ENCODE measurements at regions not wholly inside any gene's neighbourhood (a gene's known extent, or its start where the extent isn't known, plus 50 kb on each side); places are given as distances from the start of the nearest gene placed in this dataset.
"Not testable (repeated sequence)": the region's sequence is repeated elsewhere in the genome, so short reads cannot be mapped to it uniquely, and the experiment has no call there.

- DNase-seq: no peak
These were observed 129.4 kb downstream of the C12orf75 start for GRCh38 chr12:105459760-105460330.

DNA sequence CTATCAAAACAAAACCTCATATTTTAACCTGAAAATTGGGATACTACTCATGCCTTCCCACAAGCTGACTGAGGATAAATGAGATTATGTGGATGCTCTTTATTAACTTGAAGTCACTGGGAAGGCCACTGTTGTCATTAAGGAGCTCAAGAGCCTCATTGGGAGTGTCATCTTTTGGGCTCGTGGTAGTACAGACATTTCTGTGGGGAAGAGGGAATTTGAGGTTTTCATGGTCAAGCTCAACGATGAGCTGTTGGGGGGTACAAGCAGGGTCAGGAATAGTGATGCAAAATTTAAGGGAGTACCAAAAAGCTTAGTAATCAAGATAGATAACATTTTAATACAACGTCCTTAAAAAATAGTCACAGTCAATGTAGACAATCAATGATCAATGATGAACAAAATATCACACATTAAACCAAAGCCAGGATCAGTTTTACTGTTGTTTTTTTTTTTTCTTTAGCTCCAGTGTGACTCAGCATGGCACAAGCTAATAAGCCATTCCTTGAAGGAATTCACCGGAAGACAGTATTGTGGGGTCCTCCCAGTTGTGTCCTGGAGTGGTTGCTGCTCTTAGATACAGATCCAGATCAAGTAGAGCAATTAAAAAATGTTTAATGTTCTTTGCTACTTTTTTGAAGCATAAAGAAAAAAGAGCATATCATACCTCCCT lies 130.9 kb downstream of the C12orf75 start:
- no peak for DNase-seq

- DNase-seq: no peak
These were observed 131.7 kb downstream of the C12orf75 start for GRCh38 chr12:105461944-105462762.

GRCh38 chr12:105462831-105463230 lies 132.3 kb downstream of the C12orf75 start:
- no peak for DNase-seq

GRCh38 chr12:105464406-105464805 lies 133.9 kb downstream of the C12orf75 start:
- no peak for DNase-seq

GRCh38 chr12:105466231-105466900 lies 135.9 kb downstream of the C12orf75 start:
- no peak for DNase-seq

DNA sequence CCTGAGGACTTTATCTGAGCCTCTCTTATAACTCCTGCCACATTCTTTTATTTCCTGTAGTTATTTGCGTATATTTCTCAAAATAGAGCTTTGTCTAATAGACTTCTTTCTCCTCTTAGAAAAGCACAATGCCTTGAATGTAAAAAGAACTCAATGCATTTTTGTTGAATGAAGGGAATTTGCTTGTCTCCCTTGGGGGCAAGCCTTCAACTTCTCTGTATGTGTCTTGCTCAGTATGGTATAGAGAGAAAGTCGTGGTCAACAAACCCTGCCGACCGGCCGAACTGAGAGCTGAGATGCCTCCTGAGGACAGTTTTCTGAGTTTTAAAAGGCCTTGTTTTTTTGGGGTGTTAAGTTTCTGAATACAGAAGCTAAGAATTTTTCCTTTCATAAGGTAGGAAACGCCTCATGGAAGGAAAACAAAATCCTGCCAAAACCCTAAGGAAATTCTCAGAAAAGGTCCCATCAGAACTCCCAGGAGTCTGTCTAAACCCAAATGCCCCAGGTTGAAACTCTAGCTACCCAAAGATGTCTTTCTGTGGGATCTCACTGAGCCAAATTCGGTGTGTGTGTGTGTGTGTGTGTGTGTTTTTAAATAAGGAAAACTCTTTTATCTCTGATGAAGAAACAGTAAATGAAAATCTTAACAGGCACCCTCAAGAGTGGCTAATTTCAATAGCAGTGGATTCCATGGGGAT lies 136.6 kb downstream of the C12orf75 start:
- DNase-seq: no peak

DNA sequence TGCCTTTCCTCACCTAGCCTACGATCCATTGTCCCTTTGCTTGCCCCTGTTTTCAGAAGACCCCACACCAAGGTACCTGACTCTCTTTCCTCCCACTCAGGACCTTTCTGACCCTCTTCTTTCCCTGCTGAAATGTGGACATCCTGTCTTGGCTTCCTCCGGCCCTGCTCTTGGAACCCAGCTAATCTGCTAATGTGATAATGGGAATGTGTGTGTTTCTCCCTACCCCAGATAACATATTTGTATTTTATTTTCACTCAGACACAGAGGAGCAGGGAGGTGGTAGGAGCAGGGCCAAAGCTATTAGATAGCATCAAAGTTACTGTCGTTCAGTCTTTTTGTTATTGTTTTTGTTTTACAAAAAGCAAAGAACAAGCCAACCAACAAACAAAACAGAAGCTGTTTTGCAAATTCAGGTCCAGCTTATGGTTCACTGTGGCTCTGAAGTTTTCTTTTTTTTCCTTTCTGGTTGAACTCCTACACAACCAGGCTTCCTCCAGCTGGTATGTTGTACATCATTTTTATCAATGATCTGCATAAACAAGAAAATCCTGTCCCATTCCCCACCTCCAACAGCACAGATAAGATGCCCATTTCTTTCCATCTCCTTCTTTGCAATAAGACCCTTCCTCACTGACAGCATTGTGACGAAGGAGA lies 137.3 kb downstream of the C12orf75 start:
- DNase-seq: no peak

DNA sequence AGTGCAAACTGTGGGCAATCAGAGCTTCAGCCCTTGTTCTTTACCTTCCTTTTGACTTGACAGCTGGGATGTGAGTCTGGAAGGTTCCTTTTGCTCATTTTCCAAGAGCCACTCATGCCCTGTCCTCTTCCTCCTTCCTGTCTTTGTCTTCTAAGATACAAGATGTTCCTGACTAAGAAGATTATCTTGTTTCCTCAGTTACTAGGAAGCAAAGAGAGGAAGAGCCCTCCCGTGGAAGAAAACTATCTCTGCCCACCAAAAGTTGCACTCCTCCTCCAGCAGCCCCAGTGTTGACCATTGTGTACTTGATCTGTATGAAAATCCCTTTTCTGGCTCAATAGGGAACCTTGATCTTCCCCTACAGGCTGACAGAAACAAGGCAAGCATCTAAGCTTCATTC lies 138.0 kb downstream of the C12orf75 start:
- no peak for DNase-seq

- no peak for DNase-seq
These were observed 138.7 kb downstream of the C12orf75 start for GRCh38 chr12:105469211-105469610.

GRCh38 chr12:105469701-105470100 lies 139.2 kb downstream of the C12orf75 start:
- no peak for DNase-seq

- DNase-seq: no peak
These were observed 139.6 kb downstream of the C12orf75 start for GRCh38 chr12:105470102-105470501.

- DNase-seq: no peak
These were observed 140.1 kb downstream of the C12orf75 start for GRCh38 chr12:105470601-105471000.

DNA sequence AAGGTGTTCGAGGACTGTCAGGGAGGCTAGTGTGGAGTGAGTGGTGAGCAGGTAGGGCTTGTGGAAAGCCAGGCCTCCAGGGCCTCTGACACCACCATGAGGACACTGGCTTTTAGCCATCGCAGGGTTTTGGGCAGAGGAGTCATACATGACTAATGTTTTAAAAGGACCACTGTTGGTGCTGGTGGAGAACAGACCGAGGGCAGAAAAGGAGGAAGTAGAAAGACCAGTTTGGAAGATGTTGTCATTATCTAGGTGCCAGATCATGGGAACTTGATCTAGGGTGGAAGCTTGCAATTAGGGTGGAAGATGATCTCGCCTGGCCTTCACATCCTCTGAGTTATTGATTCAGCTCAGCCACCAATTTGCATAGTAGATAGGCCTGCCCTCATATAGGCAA lies 144.2 kb downstream of the C12orf75 start:
- no peak for DNase-seq

DNA sequence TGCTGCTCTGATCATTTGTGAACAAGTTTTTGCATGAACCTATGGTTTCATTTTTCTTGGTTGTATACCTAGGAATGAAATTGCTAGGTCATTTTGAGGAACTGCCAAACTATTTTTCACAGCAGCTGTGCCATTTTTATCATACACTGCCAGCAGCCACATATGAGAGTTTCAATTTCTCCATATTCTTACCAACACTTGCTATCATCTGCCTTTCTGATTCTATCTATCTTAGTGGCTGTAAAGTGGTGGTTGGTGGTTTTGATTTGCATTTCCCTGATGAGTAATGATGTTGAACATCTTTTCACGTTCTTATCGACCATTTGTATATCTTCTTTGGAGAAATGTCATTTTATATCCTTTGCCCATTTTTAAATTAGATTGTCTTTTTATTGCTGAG lies 146.1 kb downstream of the C12orf75 start:
- no peak for DNase-seq

DNA sequence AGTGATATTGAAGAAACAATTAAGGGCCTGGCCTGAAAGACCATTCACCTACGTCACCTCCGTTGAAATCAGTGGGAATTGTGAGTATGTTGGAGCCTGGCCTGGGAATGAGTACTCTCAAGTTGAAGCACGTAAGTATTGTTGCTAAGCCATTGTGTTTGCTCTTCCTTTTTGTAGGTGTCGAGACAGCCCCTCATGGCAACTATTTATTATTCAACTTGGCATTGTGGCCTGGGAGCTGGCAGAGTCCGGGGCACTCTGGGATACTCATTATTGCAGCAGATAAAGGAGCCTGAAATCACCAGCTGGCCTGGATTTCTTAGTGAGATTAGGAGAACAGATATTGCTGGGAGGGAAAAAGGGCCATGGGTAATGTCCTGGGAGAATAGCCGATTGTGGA lies 147.4 kb downstream of the C12orf75 start:
- DNase-seq: peak; percentile 76

DNA sequence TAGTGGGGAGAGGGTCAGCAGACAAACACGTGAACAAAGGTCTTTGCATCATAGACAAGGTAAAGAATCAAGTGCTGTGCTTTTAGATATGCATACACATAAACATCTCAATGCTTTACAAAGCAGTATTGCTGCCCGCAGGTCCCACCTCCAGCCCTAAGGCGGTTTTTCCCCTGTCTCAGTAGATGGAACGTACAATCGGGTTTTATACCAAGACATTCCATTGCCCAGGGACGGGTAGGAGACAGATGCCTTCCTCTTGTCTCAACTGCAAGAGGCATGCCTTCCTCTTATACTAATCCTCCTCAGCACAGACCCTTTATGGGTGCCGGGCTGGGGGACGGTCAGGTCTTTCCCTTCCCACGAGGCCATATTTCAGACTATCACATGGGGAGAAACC lies 148.3 kb downstream of the C12orf75 start:
- DNase-seq: not testable (repeated sequence)

GRCh38 chr12:105479710-105480109 lies 149.2 kb downstream of the C12orf75 start:
- DNase-seq: no peak

DNA sequence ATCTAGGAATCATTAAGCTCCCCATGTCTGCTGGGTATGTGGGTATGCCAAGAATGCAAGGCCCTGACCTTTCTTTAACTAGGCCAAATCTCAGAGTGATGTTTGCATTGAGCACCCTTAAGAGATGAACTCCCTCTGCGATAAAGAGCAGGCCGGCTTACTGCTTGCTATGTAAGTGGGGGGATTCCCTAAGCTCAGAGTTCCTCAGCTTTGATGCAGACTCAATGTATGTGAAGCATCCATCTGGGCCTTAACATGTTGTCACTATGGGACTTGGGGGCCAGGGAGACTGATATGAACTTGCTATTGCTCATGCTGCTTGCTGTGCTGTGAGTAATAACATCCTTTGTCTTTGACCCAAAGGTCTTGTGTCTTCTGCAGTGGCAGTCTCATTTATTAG lies 149.7 kb downstream of the C12orf75 start:
- DNase-seq: no peak

DNA sequence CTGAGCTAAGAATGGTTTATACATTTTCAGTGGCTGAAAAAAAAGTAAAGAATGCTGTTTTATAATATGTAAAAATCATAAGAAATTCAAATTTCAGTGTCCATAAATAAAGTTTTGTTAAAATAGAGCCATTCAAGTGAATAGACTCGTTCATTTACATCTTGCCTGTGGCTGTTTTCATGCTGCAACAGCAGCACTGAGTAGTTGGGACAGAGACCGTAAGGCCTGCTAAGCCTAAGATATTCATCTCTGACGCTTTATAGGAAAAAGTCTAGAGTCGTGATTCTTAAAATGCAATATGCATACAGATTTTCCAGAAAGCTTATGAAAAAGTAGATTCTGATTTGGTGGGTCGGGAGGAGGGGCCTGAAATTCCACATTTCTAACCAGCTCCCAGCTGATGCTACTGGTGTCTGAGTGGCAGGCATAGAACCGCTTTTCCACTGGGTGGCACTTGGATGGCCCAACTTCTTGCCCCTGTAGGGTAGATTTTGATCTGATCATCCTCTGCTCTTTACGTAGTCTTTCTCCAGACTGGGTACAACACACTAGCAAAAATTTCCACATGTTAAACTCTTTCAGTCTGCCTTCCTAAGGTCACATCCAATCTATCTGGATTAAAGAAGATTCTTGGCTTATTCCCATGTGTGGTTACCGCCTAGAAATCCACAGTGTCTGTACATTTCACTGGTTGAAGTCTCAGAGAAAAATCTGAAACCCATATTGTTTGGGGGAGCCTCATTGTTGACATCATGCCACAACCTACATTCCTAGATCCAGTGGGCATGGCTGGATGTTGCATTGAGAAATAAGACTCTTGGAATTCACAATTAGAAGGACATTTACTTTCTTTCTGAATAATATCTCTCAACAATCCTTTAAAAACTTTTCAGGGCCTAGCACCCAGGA lies 151.2 kb downstream of the C12orf75 start:
- no peak for DNase-seq

DNA sequence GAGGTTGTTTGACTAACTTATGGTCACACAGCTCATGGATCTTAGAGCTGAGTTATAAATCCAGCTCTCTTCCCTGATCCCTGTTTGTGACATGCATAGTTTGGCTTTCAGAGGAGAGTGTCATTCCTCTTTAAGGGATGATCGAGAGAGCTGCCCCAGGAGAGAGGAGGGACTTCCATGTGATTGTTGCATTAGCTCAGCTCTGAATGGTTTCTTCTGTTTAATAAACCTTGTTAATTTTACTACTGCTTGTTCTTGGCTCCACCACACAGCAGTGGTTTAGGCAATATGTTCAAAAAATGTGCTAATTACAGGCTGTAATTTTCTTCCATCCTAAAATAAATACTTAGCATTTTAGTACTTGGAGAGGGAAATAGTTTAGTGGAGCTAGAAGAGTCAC lies 152.5 kb downstream of the C12orf75 start:
- DNase-seq: no peak
